ENCODE measurements at regions not wholly inside any gene's neighbourhood (a gene's known extent, or its start where the extent isn't known, plus 50 kb on each side); places are given as distances from the start of the nearest gene placed in this dataset.

GRCh38 chr5:39933061-39933460, 508.3 kb upstream of the DAB2 start:
- TF ChIP-seq CTCF (conservative IDR thresholded peaks at IDR 0.05) (no peak), ZFX (IDR thresholded peaks at IDR 0.05) (no peak)
